Spleen (tissue), 7 donors: ENCODE measurements at regions not wholly inside any gene's neighbourhood (a gene's known extent, or its start where the extent isn't known, plus 50 kb on each side); places are given as distances from the start of the nearest gene placed in this dataset.

ENCODE experiments used
- POLR2A ChIP-seq, 3 donors: fragments of 450-650 bp; IDR thresholded peaks; one replicate each; pipeline ENCODE4 v1.5.1; 2017; ENCODE audit warnings: antibody characterized with exemption in 3 of 3, mild to moderate bottlenecking in 1 of 3
- POLR2AphosphoS5 ChIP-seq, 3 donors: sonication (generic); formaldehyde crosslinking; IDR thresholded peaks; one replicate each; pipeline ENCODE4 v1.5.1; 2017; ENCODE audit warnings: antibody characterized with exemption in 3 of 3
- TF ChIP-seq, protein P1 (sequence below), 11 experiments: fragments of 200-600 bp in 7 of 11; fragments of 450-650 bp in 4 of 11; sonication (generic) in 4 of 11; IDR thresholded peaks in 8 of 11; conservative IDR thresholded peaks in 3 of 11; 1 replicate in 7 of 11; 2 replicates in 4 of 11; pipeline versions ENCODE4 v1.4.0 to v1.8.0; 2016 to 2021; ENCODE audit warnings: antibody characterized with exemption in 11 of 11, inconsistent platforms in 4 of 11, mild to moderate bottlenecking in 1 of 11
- donor health status: DM: no; HTN: no; CAD: no; lungs with moderate emphysema.
- donor health status: DM: no; HTN: no; CAD: no.
- donor health status: DM: no; HTN: no; CAD: no.

DNA sequence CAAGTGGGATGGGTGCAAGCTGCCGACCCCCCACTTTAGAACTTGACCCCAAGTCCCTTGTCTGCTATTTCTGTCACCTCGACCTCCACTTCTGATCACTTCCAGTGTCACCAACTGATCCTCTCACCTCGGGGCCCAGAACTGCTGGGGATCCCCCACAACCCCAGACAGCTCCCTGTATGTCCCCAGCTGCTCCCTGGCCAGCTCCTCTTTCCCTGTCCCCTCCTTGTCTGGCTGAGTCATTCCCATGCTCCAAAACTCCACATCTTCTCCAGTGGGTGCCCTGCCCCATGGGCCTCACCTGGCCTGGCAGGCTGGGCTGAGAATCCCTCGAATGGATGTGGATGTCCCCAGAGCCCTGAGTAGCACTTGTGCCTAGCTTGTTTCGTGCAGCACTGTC is 154.3 kb upstream of the PCBD1 start:
- TF ChIP-seq POLR2A (IDR thresholded peaks at IDR 0.05) (no peak), POLR2AphosphoS5 (IDR thresholded peaks at IDR 0.05) (no peak)
- TF ChIP-seq, protein P1, sequence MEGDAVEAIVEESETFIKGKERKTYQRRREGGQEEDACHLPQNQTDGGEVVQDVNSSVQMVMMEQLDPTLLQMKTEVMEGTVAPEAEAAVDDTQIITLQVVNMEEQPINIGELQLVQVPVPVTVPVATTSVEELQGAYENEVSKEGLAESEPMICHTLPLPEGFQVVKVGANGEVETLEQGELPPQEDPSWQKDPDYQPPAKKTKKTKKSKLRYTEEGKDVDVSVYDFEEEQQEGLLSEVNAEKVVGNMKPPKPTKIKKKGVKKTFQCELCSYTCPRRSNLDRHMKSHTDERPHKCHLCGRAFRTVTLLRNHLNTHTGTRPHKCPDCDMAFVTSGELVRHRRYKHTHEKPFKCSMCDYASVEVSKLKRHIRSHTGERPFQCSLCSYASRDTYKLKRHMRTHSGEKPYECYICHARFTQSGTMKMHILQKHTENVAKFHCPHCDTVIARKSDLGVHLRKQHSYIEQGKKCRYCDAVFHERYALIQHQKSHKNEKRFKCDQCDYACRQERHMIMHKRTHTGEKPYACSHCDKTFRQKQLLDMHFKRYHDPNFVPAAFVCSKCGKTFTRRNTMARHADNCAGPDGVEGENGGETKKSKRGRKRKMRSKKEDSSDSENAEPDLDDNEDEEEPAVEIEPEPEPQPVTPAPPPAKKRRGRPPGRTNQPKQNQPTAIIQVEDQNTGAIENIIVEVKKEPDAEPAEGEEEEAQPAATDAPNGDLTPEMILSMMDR (IDR thresholded peaks at IDR 0.05 in 8 of 11, conservative IDR thresholded peaks at IDR 0.05 in 3 of 11) = no peak
